Right cardiac atrium (tissue), 5 donors: ENCODE measurements at regions not wholly inside any gene's neighbourhood (a gene's known extent, or its start where the extent isn't known, plus 50 kb on each side); places are given as distances from the start of the nearest gene placed in this dataset.

ENCODE experiments used
- ATAC-seq, 2 donors: fragments of 200-7000 bp; cut with Tn5 transposase; one replicate each; pipeline versions ENCODE4 v1.8.0 to v1.9.1; 2020; ENCODE audit warnings: moderate library complexity in 2 of 2, mild to moderate bottlenecking in 1 of 2
- DNase-seq, 3 donors: peaks; one replicate each; pipeline ENCODE4 v3.0.0-alpha.2; 2020
- H3K27ac ChIP-seq: one replicate; pipeline ENCODE4 v1.5.1; 2013; ENCODE audit warnings: mild to moderate bottlenecking, low read length, control low read depth, moderate library complexity
- H3K27me3 ChIP-seq: one replicate; pipeline ENCODE4 v1.6.1; 2013; ENCODE audit not compliant: control insufficient read depth, insufficient read depth
- H3K4me1 ChIP-seq: one replicate; pipeline ENCODE4 v1.6.1; 2013; ENCODE audit warnings: low read length; ENCODE audit not compliant: control insufficient read depth, insufficient read depth
- H3K4me3 ChIP-seq: one replicate; pipeline ENCODE4 v1.5.1; 2013; ENCODE audit warnings: low read length, control low read depth
- H3K9me3 ChIP-seq: one replicate; pipeline ENCODE4 v1.6.1; 2013; ENCODE audit warnings: low read length; ENCODE audit not compliant: control insufficient read depth
- WGBS: extraction: QIAGEN DNeasy Blood & Tissue Kit; methylation state at CpG from one replicate; pipeline ENCODE4 v1.1.7; 2013; 5-methylcytosine and 5-hydroxymethylcytosine counted together
- intact Hi-C, 4 donors: fragments of 100-400 bp; cut with DNase I; formaldehyde crosslinking; loops; one replicate each; pipeline versions ENCODE4 v1.11.0 to v1.14.0; 2022 to 2023
- donor health status: healthy with polysubstance abuse.
- donor health status: DM: no; HTN: yes; CAD: no.
- donor health status: DM: no; HTN: no; CAD: no.
- donor health status: DM: no; HTN: yes; CAD: no; lungs with severe emphysema.
- donor health status: DM: yes; HTN: yes; CAD: no.

DNA sequence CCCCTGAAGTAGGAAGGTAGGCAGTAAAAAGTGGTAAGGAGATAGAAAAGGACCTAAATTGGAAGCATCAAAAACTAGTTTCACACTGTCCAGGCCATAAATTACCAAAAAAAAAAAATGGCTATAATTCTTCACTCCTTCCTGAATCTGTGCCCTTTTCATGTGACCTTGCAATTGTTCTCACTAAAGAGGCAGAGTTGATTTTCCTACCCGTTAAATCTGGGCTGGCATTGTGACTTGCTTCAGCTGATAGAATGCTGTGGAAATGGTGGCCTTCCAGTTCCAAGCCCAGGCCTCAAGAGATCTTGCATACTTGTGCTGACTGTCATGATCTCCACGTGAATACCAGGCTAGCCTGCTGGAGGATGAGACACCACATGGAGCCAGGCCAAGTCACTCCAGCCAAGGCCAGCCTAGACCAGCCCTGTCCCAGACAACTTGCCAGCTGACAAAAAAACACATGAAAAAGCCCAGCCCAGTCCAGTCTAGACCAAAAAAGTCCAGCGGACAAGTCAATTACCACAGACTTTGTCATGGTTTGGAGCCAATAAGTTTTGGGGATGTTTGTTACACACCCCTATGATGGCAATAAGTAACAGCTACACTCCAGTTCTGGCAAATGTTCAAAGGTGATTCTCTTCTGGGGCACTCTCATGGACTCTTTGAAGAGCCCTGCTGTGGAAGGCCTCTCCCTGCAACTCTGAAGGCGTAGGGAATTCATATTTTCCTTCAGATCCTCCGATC, 51.4 kb upstream of the NUP50 start:
- Histone ChIP-seq H3K9me3 (no peaks in the 10 kb centered on the region), H3K4me1 (no peaks in the 10 kb centered on the region), H3K4me3 (no peak overlapping the region), H3K27me3 (no peaks in the 10 kb centered on the region), H3K27ac (no peak overlapping the region)
- ATAC-seq (no peak), DNase-seq (no peak)
- intact Hi-C loops: no loop called here
- 80% methylated on average over 5 of the region's 5 CpGs for WGBS
